GM19467 (cell line): ENCODE measurements at regions not wholly inside any gene's neighbourhood (a gene's known extent, or its start where the extent isn't known, plus 50 kb on each side); places are given as distances from the start of the nearest gene placed in this dataset.

Experiments used
- ATAC-seq: cut with Tn5 transposase; IDR thresholded peaks from one replicate; pipeline ENCODE4 v1.9.1; 2021; ENCODE audit warnings: mild to moderate bottlenecking, moderate library complexity; ENCODE audit not compliant: unreplicated experiment

DNA sequence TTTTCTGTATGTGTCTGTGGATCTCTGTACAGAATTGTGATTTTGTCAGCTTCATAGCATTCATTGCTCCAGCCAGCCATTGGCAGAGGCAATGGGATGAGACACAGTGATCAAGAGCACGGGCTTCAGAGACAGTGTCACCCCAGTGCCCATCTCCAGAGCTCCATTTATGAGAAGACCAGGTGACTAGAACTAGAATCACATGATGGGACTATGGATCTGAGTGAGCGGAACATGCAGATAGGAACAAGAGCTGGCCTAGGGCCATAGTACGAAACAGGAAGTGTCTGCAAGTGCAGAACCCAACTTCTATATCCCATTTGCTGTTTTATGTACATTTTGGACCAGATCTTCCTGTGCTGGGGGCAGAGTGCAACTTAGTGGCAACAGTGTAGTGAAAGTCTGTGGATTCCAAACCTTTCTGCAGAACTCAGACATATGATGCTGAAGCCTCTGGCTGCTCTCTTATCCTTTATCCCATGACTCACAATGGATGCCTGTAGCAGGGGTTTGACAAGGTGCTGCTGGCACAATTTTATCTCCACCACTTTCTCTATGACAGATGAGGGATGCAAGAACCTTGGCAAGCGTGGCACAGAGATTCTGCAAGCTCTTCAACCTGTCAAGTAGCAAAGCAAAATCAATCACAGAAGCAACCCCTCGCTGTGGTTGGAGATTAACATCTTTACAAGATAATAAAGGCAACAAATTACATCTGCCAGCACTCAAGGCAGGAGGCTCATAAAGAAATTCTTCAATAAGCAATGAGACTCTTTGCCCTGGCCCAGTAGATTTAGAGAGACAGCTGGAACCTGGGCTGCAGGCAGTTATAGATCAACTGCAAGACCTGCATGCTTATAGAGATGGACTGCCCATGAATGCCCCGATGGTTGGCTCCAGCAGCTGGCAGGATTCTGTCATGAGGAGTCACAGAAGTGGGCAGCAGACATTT, 681.3 kb downstream of the TNS3 start:
- ATAC-seq: no peak

DNA sequence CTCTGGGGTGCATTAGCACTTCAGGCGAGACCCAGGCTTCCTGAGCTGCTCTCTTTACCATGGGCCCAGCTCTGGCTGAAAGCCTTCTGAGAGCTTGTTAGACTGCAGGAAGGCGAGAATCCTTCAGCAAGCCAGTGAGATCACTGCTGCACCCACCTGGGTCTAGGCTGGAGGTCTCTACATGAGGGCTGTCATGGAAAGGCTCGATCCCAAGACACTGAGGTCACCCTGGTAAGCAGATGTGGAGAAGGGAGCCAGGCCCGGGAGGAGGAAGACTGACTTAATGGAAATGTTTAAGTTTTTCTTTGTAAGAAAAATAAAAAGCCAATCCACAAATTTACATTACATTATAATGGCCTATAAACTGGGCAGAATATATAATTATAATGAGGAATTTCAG, 684.5 kb downstream of the TNS3 start:
- ATAC-seq: no peak

DNA sequence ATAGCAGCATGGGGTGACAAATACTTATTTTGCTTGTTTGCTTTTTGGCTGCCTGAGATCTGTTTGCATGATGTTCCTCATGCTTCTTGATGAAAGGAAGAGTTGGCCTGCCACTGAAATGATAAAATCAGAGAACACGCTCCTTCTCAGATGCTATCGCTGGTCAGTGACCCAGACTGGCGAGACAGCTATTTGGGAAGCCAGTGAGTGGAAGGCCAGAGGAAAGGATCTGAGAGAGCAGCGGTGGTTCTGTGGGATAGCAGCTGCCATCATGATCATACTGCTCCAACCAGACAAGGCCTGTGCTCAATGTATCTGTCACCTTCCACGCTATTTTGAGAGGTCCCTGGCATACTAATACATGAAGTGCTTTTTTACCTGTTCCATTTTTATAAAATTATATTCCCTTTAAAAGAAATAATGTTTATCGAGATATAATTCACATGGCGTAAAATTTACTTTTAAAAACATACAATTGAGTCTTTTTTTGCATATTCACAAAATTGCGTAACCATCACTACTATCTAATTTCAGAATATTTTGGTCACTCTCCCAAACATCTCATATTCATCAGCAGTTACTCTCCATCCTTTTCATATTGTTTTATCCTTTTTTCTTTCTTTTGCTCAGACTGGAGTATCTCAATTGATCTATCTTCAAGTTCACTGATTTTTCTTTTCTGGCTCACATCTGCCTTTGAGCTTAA, 695.1 kb downstream of the TNS3 start:
- no peak for ATAC-seq

DNA sequence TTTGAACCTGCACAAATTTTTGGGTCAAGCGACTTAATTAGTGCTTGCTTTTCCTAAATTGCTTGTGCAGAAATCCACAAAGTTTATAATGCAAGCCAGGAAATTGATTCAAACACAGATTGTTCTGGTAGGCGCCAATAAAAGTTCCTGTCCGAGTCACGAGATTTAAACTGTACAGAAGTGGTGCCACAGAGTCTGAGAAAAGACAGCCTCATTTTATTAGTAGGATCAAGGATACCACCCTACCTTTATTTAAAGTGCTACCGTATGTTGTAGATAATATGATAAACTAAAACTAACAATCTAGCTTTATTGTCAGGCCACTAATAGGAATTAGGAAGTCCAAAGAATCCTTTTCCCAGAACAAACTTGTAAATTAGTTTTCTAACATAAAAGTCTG, 696.7 kb downstream of the TNS3 start:
- ATAC-seq: no peak

GRCh38 chr7:46881507-46882127, 700.3 kb downstream of the TNS3 start:
- ATAC-seq: no peak

DNA sequence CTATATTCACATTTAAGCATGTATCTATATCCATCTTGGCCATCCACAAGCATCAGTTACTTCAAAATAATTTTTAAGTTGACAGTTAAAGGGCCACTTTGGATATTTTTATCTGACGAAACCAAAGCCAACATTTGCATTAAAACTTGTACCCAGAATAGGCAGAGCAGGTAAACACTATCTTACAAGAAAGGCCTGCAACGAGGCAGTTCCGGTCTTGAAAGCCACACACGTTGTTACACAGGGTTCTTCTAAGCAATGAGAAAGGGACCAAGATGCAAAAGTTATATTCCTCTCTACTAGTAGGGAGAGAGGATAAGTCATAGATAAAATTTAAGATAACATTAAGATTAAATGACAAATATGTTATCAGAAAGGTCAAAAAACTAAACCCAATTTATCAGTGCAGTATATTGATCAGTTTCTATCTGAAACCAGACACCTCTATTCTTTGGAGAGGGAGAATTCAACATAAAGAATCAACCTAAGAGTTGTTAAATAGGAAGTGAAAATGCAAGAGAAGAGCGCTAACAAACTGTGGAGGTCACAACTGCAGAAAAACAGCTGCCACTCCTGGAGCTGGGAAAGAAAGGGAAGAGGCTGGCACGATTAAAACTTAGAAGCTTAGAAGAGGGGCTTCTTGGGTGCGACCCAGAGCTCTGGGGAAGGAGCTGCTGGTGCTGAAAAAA, 701.3 kb downstream of the TNS3 start:
- no peak for ATAC-seq

DNA sequence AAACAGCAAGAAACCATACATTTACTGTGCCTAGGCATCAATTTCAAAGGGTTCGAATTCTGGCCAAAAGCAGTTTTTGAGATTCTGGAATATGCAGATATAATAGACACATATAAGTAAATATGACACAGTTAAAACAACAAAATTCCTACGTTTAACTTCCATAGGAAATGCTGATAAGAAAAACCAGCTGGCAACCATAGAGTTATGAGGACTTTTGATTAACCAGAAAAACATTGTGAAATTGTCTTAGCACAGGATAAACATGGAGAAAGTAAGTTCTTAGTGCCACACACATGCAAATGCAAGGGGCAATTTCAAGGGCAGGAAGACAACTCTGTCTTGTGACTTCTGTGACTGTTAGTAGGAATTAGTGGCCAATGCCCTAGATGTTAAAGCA, 702.1 kb downstream of the TNS3 start:
- no peak for ATAC-seq

DNA sequence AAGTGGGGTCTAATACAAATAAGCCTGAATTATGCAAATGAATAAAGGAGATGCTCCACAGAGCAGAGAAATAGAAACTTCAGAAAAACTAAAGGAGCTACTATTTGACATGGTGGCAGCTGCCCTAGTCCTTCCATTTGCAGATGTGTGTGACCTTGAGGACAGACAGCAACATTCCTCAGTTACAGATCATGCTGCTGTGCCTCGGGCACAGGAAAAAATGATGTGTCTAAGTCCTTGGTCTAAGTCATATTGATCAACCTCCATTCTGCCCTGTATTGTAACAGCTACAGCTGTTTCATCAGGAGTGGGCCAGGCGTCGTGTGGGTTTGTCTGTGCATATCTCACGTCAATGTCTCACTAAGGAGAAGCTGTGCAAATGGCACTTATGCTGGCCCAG, 710.4 kb downstream of the TNS3 start:
- no peak for ATAC-seq

GRCh38 chr7:46864716-46865115, 717.2 kb downstream of the TNS3 start:
- ATAC-seq: no peak

GRCh38 chr7:46859963-46860475, 721.9 kb downstream of the TNS3 start:
- no peak for ATAC-seq

DNA sequence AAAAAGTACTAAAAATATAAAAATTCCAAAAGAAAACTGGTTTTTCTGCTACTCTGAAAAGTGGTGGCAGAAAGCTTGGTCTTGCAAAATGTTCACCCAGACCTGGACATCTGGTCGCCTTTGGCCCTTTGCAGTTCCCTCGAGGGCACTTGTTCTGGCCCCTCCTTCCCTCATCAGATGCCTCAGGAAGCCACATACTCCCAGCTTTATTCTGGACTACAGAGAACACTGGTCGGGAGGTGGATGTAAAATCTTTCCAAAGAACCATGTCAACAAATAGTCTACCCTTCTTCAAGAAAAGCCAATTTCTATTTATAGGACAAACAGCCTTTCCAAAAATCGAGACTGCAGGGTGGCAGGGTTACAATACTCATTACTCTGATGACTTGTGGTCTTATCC, 726.1 kb downstream of the TNS3 start:
- no peak for ATAC-seq

DNA sequence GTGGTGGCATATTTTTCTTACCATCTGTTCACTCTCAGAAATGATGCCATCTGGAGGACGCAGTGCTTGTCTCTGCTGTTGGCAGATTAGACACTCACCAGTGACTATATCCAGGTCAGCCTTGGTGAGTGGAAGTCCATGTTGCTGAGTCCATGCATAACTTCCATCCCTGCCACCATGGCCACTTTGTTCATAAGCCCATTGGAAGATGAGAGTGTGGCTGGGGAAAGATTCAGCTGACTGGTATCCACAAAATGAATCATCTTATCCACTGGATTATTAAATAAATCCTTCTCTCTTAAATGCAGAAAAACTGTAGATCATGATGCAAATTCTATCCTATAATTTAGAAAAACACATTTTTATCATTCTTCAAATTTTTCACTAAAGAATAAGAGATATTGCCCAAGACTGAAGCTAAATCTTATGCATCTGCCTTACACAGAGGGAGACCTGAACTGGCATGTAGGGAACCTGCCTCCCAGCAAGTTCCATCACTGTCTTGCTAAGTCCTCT, 726.9 kb downstream of the TNS3 start:
- no peak for ATAC-seq

- no peak for ATAC-seq
Measured at GRCh38 chr7:46853451-46853850, 728.5 kb downstream of the TNS3 start.

GRCh38 chr7:46852795-46853194, 729.1 kb downstream of the TNS3 start:
- ATAC-seq: no peak

GRCh38 chr7:46850563-46851330, 731.2 kb downstream of the TNS3 start:
- ATAC-seq: no peak

DNA sequence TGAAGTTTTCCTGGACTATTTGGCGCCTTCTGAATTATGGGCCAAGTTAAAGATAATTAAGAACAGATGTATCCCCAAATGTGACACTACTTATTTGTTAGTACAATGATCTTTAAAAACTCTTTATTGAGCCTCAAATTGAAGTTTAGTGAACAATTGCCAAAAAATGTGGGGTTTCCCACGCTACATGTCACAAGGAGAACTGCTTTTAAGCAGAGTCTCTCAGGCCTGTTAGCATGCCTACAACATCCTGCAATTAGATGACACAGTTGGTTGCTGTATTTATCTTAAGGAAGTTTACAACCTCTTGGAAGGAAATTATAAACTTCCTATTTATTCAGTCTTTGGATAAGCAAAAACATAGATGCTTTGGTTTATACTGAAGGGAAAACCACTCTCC, 733.0 kb downstream of the TNS3 start:
- no peak for ATAC-seq

DNA sequence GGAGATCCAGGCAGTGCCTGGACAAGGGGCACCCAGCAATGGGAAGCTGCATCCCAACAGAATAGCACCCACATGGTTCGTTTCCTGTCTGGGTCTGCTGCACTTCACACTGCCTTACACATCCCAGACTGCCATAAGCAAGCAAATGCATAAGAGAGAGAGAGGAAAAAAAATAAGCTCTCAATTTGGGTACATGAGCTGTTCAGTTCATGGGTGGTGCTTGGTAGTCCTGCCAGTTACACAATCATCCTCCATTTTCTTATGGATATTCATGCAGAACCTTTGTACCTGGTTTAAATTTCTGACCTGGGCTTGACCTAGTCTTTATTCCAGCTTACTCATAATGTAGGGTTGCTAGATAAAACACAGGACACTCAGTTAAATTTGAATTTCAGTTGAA, 733.6 kb downstream of the TNS3 start:
- no peak for ATAC-seq

DNA sequence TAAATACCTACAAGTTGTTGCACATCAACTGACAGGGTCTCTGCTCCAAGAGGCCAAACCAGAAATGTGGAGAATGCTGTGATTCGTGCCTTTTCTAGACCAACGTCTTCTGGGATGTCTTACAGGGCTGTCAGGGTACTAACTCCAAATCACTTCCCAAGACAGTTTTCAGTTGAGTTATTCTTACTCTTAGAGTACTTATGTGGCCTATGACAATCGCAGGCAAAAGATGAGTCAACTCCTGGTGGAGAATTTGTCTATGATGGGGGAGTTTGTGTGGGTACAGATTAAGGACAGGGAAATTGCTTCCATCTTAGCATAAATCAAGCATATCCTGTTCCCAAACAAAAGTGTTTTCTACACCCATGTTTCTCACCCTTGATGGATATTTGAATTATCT, 734.8 kb downstream of the TNS3 start:
- ATAC-seq: no peak

DNA sequence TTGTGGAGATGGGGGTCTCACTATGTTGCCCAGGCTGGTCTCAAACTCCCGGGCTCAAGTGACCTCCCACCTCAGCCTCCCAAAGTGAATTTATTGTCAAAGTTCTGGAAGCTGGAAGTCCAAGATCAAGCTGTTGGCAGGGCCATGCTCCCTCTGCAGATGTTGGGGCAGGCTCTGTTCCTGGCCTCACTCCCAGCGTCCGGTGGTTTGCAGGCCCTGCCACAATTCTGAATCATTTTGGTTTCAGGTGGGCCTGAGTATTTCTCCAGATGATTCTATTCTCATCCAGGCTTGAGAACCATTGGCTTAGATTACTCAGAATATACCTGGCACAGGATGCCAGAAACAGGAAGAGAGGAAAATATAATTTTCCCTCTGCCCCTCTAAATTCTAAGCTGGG, 737.4 kb downstream of the TNS3 start:
- no peak for ATAC-seq

GRCh38 chr7:46841248-46841647, 740.7 kb downstream of the TNS3 start:
- no peak for ATAC-seq
